ENCODE measurements at regions not wholly inside any gene's neighbourhood (a gene's known extent, or its start where the extent isn't known, plus 50 kb on each side); places are given as distances from the start of the nearest gene placed in this dataset.

DNA sequence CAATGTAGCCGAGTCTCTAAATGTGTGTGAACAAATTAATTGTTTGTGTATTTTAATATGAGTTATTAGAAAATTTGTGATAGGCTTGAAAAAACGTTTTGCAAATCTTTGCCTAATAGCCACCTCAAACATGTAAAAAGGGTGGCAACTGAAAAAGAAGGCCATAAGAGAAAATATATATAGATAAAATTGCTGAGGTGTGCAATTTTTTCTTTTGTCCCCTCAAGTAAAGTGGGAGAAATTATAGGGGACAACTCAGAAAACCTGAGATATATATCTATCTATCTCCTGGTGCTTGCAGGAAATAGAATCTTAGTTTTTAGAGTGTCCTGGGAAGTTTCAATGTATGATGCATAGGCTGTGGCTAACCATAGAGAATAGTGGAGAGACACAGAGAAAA is 201.4 kb upstream of the LRP1B start:
- TF ChIP-seq EZH2 (IDR thresholded peaks at IDR 0.05; ENCODE audit: borderline replicate concordance, low read length): no peak
- TF ChIP-seq, protein P1, sequence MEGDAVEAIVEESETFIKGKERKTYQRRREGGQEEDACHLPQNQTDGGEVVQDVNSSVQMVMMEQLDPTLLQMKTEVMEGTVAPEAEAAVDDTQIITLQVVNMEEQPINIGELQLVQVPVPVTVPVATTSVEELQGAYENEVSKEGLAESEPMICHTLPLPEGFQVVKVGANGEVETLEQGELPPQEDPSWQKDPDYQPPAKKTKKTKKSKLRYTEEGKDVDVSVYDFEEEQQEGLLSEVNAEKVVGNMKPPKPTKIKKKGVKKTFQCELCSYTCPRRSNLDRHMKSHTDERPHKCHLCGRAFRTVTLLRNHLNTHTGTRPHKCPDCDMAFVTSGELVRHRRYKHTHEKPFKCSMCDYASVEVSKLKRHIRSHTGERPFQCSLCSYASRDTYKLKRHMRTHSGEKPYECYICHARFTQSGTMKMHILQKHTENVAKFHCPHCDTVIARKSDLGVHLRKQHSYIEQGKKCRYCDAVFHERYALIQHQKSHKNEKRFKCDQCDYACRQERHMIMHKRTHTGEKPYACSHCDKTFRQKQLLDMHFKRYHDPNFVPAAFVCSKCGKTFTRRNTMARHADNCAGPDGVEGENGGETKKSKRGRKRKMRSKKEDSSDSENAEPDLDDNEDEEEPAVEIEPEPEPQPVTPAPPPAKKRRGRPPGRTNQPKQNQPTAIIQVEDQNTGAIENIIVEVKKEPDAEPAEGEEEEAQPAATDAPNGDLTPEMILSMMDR (conservative IDR thresholded peaks at IDR 0.05 in 1 of 2, IDR thresholded peaks at IDR 0.05 in 1 of 2; ENCODE audit: extremely low read depth in 1 of 2, insufficient read depth in 1 of 2, low read depth in 1 of 2, low read length in 2 of 2): no peak
